AG04449 (cell line): ENCODE measurements at regions not wholly inside any gene's neighbourhood (a gene's known extent, or its start where the extent isn't known, plus 50 kb on each side); places are given as distances from the start of the nearest gene placed in this dataset.

Experiments
- CTCF ChIA-PET: fragments of 350-600 bp; formaldehyde crosslinking; extraction: SDS; loops from one replicate; lab custom pipeline; 2021; ENCODE audit warnings: antibody characterized with exemption; lab: Yijun Ruan, JAX
- POLR2A ChIA-PET: fragments of 400-600, 350-600 bp; formaldehyde crosslinking; extraction: SDS; loops from one replicate; lab custom pipeline; 2020; ENCODE audit warnings: antibody characterized with exemption, inconsistent platforms; lab: Yijun Ruan, JAX
- DNase-seq: peaks from one replicate; pipeline ENCODE4 v3.0.0-alpha.2; 2010; ENCODE audit warnings: low read depth, low spot score
- H3K4me3 ChIP-seq: 2 replicates; pipeline ENCODE4 v1.5.1; 2011; ENCODE audit warnings: low read depth, mild to moderate bottlenecking, control low read depth, low read length
- TF ChIP-seq, protein P1 (sequence below): IDR thresholded peaks from one replicate; pipeline ENCODE4 v1.5.1; 2011; ENCODE audit warnings: mild to moderate bottlenecking, moderate library complexity, low read length, control low read depth, inconsistent platforms; ENCODE audit not compliant: insufficient read depth; ENCODE audit errors: missing control alignments

DNA sequence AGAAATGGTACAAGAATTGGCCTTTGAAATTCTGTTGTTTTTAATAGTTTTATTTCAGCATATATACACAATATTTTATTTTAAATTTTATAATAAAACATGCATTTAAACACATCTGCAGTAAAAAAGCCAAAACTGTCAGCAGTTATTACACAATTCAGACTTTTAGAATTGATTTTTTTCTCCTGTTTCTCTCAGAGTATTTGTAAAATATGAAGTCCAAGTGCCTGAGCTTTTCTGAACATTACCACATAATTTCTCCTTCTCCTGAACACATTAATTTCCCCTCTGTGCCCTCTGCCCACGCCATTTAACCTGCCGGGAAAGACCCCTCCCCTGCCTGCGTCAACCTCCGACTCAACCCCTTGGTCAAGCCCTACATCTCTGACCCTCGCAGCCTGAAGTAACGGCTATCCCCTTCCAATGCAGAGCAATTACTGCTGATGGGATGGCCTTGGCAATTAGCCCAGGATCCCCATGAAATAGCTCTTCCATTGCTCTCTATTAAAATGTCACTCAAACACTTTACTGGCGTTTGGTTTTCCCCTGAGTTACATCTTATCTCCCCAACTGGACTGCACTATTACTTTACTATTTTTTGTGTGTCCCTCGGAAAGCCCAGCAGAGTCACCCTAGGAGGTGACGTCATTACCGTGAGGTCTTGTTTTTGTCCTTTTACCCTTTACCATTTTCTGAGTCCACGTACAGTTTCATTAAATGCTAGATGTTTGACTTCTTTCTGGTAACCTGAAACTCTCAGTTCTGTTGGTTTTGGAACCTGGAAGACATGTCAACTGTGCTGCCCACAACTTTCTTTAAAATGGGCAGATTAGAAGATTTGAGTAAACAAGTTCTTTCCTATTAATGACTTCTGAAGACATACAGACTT is 146.7 kb upstream of the TAB2 start:
- no peak for DNase-seq
- TF ChIP-seq, protein P1, sequence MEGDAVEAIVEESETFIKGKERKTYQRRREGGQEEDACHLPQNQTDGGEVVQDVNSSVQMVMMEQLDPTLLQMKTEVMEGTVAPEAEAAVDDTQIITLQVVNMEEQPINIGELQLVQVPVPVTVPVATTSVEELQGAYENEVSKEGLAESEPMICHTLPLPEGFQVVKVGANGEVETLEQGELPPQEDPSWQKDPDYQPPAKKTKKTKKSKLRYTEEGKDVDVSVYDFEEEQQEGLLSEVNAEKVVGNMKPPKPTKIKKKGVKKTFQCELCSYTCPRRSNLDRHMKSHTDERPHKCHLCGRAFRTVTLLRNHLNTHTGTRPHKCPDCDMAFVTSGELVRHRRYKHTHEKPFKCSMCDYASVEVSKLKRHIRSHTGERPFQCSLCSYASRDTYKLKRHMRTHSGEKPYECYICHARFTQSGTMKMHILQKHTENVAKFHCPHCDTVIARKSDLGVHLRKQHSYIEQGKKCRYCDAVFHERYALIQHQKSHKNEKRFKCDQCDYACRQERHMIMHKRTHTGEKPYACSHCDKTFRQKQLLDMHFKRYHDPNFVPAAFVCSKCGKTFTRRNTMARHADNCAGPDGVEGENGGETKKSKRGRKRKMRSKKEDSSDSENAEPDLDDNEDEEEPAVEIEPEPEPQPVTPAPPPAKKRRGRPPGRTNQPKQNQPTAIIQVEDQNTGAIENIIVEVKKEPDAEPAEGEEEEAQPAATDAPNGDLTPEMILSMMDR, result no peak
- CTCF ChIA-PET, result interaction anchor here (1.0 to 1.3 kb wide), 2 partner anchors 11 to 24 kb away, joined by 3 to 4 read pairs; no protein-coding TSS in a partner anchor
- POLR2A ChIA-PET, result no interaction called here
- H3K4me3 ChIP-seq, result no peak overlapping the region

DNA sequence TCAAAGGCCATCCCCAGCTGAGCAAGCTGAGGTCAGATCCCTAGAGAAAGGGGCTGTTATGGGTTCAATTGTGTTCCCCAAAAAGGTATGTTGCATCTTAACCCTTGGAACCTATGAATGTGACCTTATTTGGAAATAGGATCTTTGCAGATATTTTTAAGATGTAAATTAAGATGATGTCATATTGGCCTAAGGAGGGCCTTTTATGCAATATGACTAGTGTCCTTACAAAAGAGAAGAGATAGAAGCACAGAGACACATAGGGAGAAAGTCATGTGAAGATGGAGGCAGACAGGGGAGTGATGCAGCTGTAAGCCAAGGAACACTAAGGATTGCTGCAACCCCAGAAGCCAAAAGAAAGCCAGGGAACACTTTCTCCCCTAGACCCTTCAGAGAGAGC is 144.3 kb upstream of the TAB2 start:
- TF ChIP-seq, protein P1, result no peak
- no peak overlapping the region for H3K4me3 ChIP-seq
- ChIA-PET CTCF (no interaction called here), POLR2A (no interaction called here)
- DNase-seq, result no peak

DNA sequence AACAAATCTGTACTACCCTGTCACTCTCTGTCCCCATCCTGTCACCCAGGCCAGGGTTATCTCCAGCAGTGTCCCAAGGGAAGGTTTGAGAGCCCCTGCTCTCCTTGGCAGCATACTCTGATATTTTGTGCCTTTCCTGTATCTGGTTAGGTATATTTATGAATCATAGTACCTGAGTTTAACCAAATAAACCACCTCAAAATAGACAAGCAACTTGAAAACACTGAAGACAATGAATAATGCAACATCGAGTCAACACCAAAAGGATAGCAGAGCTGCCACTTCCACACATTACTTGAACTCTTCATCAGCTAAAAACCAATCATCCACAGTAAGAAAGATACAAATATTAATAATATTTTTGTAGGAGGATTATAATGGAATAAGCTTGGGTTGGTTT is 142.6 kb upstream of the TAB2 start:
- POLR2A ChIA-PET, result interaction anchor here (0.6 kb wide), 1 partner anchor 199 kb away, joined by 3 read pairs; no protein-coding TSS in a partner anchor
- CTCF ChIA-PET, result no interaction called here
- no peak for DNase-seq
- TF ChIP-seq, protein P1, result no peak
- H3K4me3 ChIP-seq, result no peak overlapping the region

DNA sequence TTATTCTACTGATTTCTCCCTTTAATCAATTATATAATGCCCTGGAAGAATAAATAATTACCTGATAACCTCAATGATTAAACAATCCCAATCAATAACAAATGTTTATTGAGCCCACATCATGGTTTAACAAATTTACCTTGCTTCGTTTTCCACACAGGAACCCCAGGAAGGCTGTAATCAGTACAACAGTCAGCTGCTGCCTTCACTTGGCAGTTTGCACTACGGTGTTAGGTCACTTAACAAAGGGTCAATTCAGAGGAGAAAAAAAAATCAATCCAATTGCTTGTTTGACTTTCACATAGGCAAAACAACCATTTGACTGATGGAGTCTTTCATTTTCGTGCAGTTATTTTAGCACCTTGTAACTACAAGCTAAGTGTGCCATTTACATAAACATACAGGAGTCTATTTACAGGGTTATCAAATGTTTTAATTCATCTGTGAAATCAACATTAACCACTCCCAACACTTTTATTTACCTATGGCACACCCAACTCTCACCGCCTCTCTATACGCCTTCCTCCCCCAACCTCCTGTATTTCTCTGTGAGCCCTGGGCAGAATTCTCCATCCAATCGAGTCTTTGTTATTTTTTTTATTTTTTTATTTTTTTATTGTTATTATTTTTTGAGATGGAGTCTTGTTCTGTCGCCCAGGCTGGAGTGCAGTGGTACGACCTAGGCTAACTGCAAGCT is 140.4 kb upstream of the TAB2 start:
- POLR2A ChIA-PET, result no interaction called here
- CTCF ChIA-PET, result interaction anchor here (1.3 kb wide), 1 partner anchor 18 kb away, joined by 3 read pairs; no protein-coding TSS in a partner anchor
- DNase-seq, result no peak
- TF ChIP-seq, protein P1, result no peak
- no peak overlapping the region for H3K4me3 ChIP-seq

DNA sequence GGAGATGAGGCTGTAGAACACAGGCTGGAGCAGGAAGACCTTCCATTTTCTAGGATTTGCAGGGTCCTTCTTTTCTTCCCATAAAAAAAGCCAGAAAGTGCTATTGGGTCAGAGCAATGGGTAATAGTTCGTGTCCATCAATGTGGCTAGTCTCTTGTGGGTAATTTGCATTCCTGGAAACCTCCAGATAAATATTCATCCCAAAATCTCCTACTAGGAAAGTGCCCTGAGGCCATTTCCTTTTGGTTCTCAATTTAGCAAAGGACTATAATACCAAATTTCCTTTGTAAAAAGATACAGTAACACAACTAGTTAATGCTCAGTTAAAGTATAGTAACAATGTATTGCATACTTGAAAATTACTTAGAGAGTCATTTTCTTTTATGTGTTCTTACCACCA is 138.1 kb upstream of the TAB2 start:
- DNase-seq, result no peak
- TF ChIP-seq, protein P1, result no peak
- ChIA-PET CTCF (no interaction called here), POLR2A (no interaction called here)
- no peak overlapping the region for H3K4me3 ChIP-seq

DNA sequence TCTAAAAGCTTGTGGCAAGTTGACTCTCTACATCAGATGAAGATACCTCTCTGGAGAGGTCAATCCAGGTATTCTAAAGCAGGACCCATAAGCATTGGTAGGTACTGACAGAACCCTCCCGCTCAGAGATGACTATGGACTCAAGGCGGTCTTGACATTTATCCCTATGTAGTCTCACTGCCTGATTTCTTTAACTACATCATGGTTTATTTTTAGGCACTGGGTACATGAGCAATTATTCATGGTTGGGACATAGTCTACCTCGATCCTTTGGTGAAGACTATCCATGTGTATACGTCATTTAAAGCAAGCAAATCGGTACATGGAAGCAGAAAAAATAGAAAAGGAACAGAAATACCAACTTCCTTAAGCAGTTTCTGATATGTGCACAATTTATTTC is 136.2 kb upstream of the TAB2 start:
- CTCF ChIA-PET, result interaction anchor here (1.2 to 1.3 kb wide), 2 partner anchors 10 to 336 kb away, joined by 3 read pairs; no protein-coding TSS in a partner anchor
- POLR2A ChIA-PET, result no interaction called here

More for the DNA sequence above, 136.2 kb upstream of the TAB2 start:
- no peak overlapping the region for H3K4me3 ChIP-seq
- DNase-seq, result no peak
- TF ChIP-seq, protein P1, result no peak
